Tibial nerve (tissue), 3 donors: ENCODE measurements at regions not wholly inside any gene's neighbourhood (a gene's known extent, or its start where the extent isn't known, plus 50 kb on each side); places are given as distances from the start of the nearest gene placed in this dataset.

Experiments used
- CTCF ChIP-seq, 5 experiments: fragments of 200-600 bp in 3 of 5; fragments of 450-650 bp in 2 of 5; sonication (generic) in 3 of 5; IDR thresholded peaks; one replicate each; pipeline ENCODE4 v1.5.1; 2016 to 2019; ENCODE audit warnings: antibody characterized with exemption in 5 of 5, mild to moderate bottlenecking in 3 of 5, moderate library complexity in 2 of 5
- POLR2A ChIP-seq, 2 donors: fragments of 450-650 bp; IDR thresholded peaks; one replicate each; pipeline ENCODE4 v1.6.1; 2017; ENCODE audit warnings: antibody characterized with exemption in 2 of 2, mild to moderate bottlenecking in 2 of 2, moderate library complexity in 2 of 2

DNA sequence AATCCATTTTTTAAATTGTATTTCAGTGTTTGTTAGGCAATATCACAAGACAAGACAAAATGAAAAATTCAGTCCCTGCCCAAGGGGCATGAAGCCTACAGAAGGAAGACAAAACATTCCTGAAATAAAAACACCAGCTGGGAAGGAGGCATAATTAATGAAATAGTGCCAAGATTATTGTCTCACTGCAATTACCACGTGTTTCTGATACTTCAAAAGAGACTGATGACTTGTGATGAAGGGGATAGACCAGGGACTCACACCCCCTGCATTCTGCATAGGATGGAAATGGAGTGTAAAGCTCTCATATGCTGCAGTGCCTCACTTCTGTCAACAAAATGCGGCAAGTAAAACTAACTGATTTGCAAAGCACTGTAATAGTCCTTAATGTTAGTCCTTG is 178.1 kb downstream of the BARD1 start:
- TF ChIP-seq CTCF (IDR thresholded peaks at IDR 0.05) (no peak), POLR2A (IDR thresholded peaks at IDR 0.05) (no peak)
